ENCODE measurements at regions not wholly inside any gene's neighbourhood (a gene's known extent, or its start where the extent isn't known, plus 50 kb on each side); places are given as distances from the start of the nearest gene placed in this dataset.

DNA sequence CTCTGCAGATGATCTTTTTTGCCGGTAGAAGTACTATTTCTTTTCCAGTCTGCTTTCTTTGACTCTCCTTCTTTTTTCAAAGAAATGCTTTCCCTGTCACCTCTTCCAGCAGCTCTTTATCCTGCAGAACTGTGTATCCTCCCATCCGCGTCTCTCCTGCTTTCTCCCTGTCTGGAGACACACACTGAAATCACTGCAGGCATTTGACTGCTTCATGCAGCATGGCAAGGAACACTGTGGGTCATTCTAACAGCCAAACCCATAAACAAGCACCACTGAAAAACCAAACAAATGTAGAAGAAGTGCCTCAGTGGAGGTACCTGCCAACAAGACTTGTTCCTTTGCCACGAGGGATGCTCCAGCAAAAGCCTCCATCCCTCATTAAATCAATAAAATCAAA is 403.7 kb upstream of the CITED2 start:
- TF ChIP-seq, protein P1, sequence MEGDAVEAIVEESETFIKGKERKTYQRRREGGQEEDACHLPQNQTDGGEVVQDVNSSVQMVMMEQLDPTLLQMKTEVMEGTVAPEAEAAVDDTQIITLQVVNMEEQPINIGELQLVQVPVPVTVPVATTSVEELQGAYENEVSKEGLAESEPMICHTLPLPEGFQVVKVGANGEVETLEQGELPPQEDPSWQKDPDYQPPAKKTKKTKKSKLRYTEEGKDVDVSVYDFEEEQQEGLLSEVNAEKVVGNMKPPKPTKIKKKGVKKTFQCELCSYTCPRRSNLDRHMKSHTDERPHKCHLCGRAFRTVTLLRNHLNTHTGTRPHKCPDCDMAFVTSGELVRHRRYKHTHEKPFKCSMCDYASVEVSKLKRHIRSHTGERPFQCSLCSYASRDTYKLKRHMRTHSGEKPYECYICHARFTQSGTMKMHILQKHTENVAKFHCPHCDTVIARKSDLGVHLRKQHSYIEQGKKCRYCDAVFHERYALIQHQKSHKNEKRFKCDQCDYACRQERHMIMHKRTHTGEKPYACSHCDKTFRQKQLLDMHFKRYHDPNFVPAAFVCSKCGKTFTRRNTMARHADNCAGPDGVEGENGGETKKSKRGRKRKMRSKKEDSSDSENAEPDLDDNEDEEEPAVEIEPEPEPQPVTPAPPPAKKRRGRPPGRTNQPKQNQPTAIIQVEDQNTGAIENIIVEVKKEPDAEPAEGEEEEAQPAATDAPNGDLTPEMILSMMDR (IDR thresholded peaks at IDR 0.05; ENCODE audit: insufficient read depth, low read depth, low read length) = no peak
- TF ChIP-seq EZH2 (IDR thresholded peaks at IDR 0.05; ENCODE audit: insufficient read depth, low read length) = no peak
